Inflammatory macrophage treated with lipopolysaccharide for 1 hour (primary cell): ENCODE measurements at regions not wholly inside any gene's neighbourhood (a gene's known extent, or its start where the extent isn't known, plus 50 kb on each side); places are given as distances from the start of the nearest gene placed in this dataset.
"Not testable (repeated sequence)": the region's sequence is repeated elsewhere in the genome, so short reads cannot be mapped to it uniquely, and the experiment has no call there.

Source experiments
- DNase-seq, 2 donors: peaks; one replicate each; pipeline ENCODE4 v3.0.0-alpha.2; 2020 to 2022

GRCh38 chr10:125554016-125554703 is 128.8 kb downstream of the TEX36 start:
- DNase-seq = no peak

- DNase-seq = no peak
These were observed 129.9 kb downstream of the TEX36 start for GRCh38 chr10:125553091-125553490.

- DNase-seq = no peak
These were observed 131.7 kb downstream of the TEX36 start for GRCh38 chr10:125551247-125551646.

- DNase-seq = no peak
These were observed 132.6 kb downstream of the TEX36 start for GRCh38 chr10:125550362-125550761.

- DNase-seq = peak; percentile 54 to 85
These were observed 133.3 kb downstream of the TEX36 start for GRCh38 chr10:125549653-125550052.

- DNase-seq = no peak
These were observed 134.1 kb downstream of the TEX36 start for GRCh38 chr10:125548878-125549277.

- DNase-seq = no peak
These were observed 134.6 kb downstream of the TEX36 start for GRCh38 chr10:125548356-125548755.

- no peak for DNase-seq
These were observed 135.8 kb downstream of the TEX36 start for GRCh38 chr10:125547010-125547650.

GRCh38 chr10:125543796-125544195 is 139.2 kb downstream of the TEX36 start:
- no peak for DNase-seq

GRCh38 chr10:125538947-125539731 is 143.8 kb downstream of the TEX36 start:
- no peak for DNase-seq

GRCh38 chr10:125536236-125536635 is 146.7 kb downstream of the TEX36 start:
- no peak for DNase-seq

GRCh38 chr10:125535559-125535958 is 147.4 kb downstream of the TEX36 start:
- DNase-seq = no peak

GRCh38 chr10:125534515-125534914 is 148.4 kb downstream of the TEX36 start:
- peak in 1 of 2 donors; percentile 2 for DNase-seq

GRCh38 chr10:125533866-125534265 is 149.1 kb downstream of the TEX36 start:
- no peak for DNase-seq

GRCh38 chr10:125531465-125531864 is 151.5 kb downstream of the TEX36 start:
- no peak for DNase-seq

- no peak for DNase-seq
These were observed 159.6 kb downstream of the TEX36 start for GRCh38 chr10:125523347-125523746.

- peak in 1 of 2 donors; percentile 13 for DNase-seq
These were observed 161.0 kb downstream of the TEX36 start for GRCh38 chr10:125521721-125522680.

- DNase-seq = no peak
These were observed 162.0 kb downstream of the TEX36 start for GRCh38 chr10:125520968-125521367.

GRCh38 chr10:125518397-125518796 is 164.6 kb downstream of the TEX36 start:
- DNase-seq = not testable (repeated sequence)

GRCh38 chr10:125515571-125515970 is 167.4 kb downstream of the TEX36 start:
- DNase-seq = no peak

GRCh38 chr10:125514206-125515162 is 168.5 kb downstream of the TEX36 start:
- DNase-seq = no peak
